ENCODE measurements at regions not wholly inside any gene's neighbourhood (a gene's known extent, or its start where the extent isn't known, plus 50 kb on each side); places are given as distances from the start of the nearest gene placed in this dataset.

DNA sequence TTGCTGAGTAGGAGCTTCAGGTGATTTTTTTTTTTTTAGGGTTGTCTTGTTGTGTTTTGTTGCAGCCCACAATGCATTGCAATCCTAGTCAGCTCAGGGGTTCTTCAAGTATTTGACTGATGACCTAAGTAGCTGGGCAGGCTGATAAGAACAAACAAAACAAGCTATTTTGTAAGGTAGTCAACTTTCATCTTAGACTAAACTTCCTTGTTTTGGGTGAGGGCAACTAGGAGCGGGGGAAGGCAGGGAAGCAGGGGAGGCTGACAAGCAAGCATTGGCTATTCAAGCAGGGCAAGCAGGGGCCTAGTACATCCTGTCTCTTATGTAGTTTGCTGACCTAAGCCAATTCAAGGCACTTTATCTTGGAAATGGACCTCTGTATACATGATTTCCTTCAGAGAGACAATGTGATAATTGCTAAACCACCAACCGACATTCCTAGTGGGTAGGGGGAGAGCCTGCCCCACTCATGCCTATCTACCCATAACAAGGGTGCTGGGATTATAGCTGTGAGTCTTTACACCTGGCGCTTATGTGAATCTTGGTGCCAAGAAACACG lies 163.3 kb upstream of the PRKCQ start:
- TF ChIP-seq, protein P1, sequence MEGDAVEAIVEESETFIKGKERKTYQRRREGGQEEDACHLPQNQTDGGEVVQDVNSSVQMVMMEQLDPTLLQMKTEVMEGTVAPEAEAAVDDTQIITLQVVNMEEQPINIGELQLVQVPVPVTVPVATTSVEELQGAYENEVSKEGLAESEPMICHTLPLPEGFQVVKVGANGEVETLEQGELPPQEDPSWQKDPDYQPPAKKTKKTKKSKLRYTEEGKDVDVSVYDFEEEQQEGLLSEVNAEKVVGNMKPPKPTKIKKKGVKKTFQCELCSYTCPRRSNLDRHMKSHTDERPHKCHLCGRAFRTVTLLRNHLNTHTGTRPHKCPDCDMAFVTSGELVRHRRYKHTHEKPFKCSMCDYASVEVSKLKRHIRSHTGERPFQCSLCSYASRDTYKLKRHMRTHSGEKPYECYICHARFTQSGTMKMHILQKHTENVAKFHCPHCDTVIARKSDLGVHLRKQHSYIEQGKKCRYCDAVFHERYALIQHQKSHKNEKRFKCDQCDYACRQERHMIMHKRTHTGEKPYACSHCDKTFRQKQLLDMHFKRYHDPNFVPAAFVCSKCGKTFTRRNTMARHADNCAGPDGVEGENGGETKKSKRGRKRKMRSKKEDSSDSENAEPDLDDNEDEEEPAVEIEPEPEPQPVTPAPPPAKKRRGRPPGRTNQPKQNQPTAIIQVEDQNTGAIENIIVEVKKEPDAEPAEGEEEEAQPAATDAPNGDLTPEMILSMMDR (IDR thresholded peaks at IDR 0.05; ENCODE audit: low read depth, low read length, missing control alignments): no peak
- DNase-seq (ENCODE audit: extremely low read depth, low read depth): no peak
- no peak overlapping the region for H3K4me3 ChIP-seq (replicated peaks; ENCODE audit: low read depth, low read length)

DNA sequence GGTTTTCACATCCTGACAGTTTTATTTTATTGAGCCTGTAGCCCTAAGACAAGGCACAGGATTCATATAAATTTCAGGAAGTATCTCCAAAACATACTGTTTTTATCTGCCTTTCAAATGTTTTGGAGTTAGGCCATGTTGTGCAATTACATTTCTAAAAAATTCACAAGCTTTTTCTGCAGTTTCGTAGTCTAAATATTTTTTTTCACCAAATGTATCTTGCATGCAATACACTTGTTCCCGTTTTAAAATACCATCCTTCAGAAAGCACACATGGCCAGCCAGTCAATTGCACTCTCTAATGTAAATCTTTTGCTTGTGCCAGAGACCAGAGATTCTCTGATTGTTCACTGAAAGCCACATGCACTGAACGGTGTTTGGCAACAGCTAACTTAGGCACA lies 161.5 kb upstream of the PRKCQ start:
- TF ChIP-seq, protein P1 (IDR thresholded peaks at IDR 0.05; ENCODE audit: low read depth, low read length, missing control alignments): no peak
- H3K4me3 ChIP-seq (replicated peaks; ENCODE audit: low read depth, low read length): no peak overlapping the region
- DNase-seq (ENCODE audit: extremely low read depth, low read depth): no peak

DNA sequence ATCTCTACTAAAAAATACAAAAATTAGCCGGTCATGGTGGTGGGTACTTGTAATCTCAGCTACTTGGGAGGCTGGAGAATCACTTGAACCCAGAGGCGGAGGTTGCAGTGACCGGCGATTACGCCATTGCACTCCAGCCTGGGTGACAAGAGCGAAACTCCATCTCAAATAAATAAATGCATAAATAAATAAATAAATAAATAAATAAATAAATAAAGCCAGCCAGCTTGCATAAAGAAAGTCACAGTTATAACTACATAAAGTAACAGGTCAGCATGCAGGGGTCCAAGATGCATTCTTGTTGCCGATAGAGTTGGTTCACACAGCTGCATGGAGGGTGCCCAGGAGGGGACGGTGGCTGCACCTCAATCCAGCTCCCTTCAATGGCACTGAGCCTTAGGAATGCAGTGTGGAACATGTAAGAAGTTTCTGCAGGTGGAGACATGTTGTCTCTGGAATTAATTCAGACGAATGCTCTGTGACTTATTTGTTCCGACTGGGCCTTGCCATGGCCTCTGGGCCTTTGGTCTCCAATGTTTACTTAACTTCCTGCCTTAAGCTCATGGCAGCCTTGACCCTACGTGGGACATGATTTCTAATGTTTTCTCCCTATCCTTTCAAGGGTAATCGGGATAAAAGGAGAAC lies 159.6 kb upstream of the PRKCQ start:
- no peak overlapping the region for H3K4me3 ChIP-seq (replicated peaks; ENCODE audit: low read depth, low read length)
- TF ChIP-seq, protein P1 (IDR thresholded peaks at IDR 0.05; ENCODE audit: low read depth, low read length, missing control alignments): no peak

DNA sequence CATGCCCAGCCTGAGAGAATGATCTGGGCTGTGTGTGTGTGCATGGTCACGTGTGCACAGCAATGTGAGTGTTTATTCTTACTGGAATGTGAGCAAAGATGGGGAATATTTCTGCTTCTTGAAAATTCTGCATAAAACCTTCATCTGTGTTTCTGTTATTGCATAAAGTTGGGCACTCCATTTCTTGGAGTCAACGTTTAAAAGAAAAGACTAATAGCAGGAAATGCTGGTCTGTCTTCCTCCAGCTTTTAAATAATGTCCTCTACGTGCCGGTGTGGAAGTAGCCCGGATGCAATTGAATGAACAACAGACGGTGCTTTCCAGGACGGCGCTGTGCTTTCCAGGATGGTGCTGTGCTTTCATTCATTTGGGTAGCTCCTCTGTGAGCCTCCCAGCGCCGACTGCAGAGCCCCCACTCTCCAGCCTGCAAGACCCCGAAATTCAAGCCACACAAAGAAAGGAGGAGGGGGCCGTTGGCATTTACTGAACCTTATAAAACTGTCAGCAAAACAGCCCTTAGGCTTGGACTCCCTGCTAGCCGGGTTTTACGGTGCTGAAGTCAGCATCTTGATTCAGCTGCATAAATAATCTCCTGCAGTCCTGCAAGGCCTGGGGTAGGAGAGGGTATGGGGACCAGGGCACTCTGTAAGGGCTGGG lies 158.2 kb upstream of the PRKCQ start:
- H3K4me3 ChIP-seq (replicated peaks; ENCODE audit: low read depth, low read length): peak overlapping the region; percentile 33
- TF ChIP-seq, protein P1 (IDR thresholded peaks at IDR 0.05; ENCODE audit: low read depth, low read length, missing control alignments): no peak
- no peak for DNase-seq (ENCODE audit: extremely low read depth, low read depth)

More for the DNA sequence above, 159.6 kb upstream of the PRKCQ start:
- no peak for DNase-seq (ENCODE audit: extremely low read depth, low read depth)

DNA sequence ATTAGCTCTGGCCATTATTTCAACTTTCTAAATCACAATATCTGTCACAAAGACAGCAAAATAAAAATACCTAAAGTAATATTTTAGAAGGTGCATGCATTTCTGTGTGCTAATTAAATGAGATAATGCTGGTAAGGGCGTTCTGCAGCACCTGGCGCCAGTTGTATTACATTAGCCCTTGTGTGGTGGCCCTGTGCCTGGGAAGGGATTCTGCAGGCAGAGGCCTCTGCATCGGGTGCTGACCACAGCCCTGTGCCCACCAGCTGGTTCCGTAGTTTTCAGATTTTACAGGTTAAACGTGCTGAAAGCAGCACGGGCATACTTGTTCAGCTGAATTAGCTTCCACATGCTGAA lies 157.7 kb upstream of the PRKCQ start:
- peak overlapping the region; percentile 33 for H3K4me3 ChIP-seq (replicated peaks; ENCODE audit: low read depth, low read length)
- TF ChIP-seq, protein P1 (IDR thresholded peaks at IDR 0.05; ENCODE audit: low read depth, low read length, missing control alignments): no peak
- no peak for DNase-seq (ENCODE audit: extremely low read depth, low read depth)

DNA sequence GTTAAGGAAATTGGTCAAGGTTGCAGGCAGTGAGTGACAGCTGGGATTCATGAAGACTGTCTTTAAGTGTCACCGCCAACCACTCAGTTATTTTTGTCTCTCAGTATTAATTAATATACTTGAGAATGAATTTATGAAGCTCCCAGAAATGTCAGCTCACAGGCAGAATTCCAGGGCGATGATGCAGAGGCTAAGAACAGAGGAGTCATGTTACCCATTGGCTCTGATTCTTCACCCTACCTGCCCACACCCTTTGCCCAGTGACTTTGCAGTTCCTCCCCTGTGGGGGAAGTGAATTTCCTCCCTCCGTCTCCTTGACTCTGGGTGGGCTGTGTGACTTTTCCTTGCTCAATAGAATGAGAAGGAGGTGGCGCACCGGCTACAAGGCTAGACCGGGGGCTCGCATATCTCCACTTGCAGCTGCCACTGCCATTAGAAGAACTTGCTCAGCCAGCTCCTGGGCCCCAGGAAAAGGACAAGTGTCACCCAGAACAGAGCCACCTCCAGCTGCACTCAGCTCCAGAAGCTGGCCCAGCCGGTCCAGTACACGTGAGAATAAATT lies 157.1 kb upstream of the PRKCQ start:
- TF ChIP-seq, protein P1 (IDR thresholded peaks at IDR 0.05; ENCODE audit: low read depth, low read length, missing control alignments): no peak
- H3K4me3 ChIP-seq (replicated peaks; ENCODE audit: low read depth, low read length): peak overlapping the region; percentile 33
- DNase-seq (ENCODE audit: extremely low read depth, low read depth): peak; percentile 51

Measured in HFF-Myc (cell line).